ENCODE measurements at regions not wholly inside any gene's neighbourhood (a gene's known extent, or its start where the extent isn't known, plus 50 kb on each side); places are given as distances from the start of the nearest gene placed in this dataset.

DNA sequence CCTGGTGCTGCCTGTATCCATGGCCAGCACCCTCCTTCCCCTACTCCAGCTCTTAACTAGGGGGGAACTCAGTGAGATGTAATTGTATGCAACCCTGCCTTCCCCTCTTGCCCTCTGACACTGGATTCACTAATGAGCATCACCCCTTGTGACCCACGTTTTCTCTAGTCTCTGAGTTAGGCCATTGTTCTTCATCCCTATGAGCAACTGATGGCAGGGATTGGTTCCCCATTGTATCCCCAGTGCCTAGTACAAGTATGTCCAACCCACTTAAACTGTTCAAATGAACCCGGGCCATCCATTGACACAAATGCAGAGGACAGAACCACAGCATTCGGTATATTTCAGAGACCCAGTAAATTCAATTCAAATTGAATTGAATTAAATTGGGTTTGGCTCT, 77.6 kb upstream of the ASTN2 start:
- no peaks in the 10 kb centered on the region for H3K27me3 ChIP-seq (ENCODE audit: insufficient read depth, low read length)

More for the DNA sequence above, 77.6 kb upstream of the ASTN2 start:
- no peak overlapping the region for H3K23ac ChIP-seq (ENCODE audit: insufficient read length, low read depth, low read length)
- peaks cover 10% of the 10 kb centered on the region for H3K27me3 Mint-ChIP-seq (ENCODE audit: low read depth)
- H3K4me1 ChIP-seq (ENCODE audit: insufficient read depth, low read length), result no peaks in the 10 kb centered on the region
- no peak overlapping the region for H2BK20ac ChIP-seq (ENCODE audit: low read depth, low read length, poor library complexity, severe bottlenecking)
- H4K5ac ChIP-seq (ENCODE audit: insufficient read length, low read depth, low read length), result no peak overlapping the region
- no peak overlapping the region for H3K27ac Mint-ChIP-seq
- H3K23me2 ChIP-seq (ENCODE audit: insufficient read length, low read depth, low read length, poor library complexity, severe bottlenecking), result no peaks in the 10 kb centered on the region
- H2AK5ac ChIP-seq (ENCODE audit: insufficient read length, low read length), result no peak overlapping the region
- H2BK12ac ChIP-seq (ENCODE audit: insufficient read length, low read depth, low read length), result no peak overlapping the region
- H4K20me1 ChIP-seq (ENCODE audit: control insufficient read depth, insufficient read depth, insufficient read length), result no peaks in the 10 kb centered on the region
- H3K27ac ChIP-seq (ENCODE audit: insufficient read length, low read depth, low read length), result no peak overlapping the region
- no peak overlapping the region for H4K8ac ChIP-seq (replicated peaks; ENCODE audit: insufficient read length, low read depth, low read length)
- no peak overlapping the region for H2BK120ac ChIP-seq (ENCODE audit: low read depth, low read length, poor library complexity, severe bottlenecking)
- TF ChIP-seq, protein P1, sequence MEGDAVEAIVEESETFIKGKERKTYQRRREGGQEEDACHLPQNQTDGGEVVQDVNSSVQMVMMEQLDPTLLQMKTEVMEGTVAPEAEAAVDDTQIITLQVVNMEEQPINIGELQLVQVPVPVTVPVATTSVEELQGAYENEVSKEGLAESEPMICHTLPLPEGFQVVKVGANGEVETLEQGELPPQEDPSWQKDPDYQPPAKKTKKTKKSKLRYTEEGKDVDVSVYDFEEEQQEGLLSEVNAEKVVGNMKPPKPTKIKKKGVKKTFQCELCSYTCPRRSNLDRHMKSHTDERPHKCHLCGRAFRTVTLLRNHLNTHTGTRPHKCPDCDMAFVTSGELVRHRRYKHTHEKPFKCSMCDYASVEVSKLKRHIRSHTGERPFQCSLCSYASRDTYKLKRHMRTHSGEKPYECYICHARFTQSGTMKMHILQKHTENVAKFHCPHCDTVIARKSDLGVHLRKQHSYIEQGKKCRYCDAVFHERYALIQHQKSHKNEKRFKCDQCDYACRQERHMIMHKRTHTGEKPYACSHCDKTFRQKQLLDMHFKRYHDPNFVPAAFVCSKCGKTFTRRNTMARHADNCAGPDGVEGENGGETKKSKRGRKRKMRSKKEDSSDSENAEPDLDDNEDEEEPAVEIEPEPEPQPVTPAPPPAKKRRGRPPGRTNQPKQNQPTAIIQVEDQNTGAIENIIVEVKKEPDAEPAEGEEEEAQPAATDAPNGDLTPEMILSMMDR (conservative IDR thresholded peaks at IDR 0.05), result no peak
- peaks cover 27 to 33% of the 10 kb centered on the region in 2 experiments for H3K4me1 Mint-ChIP-seq
- no peak overlapping the region for H2AFZ ChIP-seq (ENCODE audit: low read length)
- no peaks in the 10 kb centered on the region for H3K79me2 ChIP-seq (ENCODE audit: insufficient read depth, low read length)
- no peak overlapping the region; the same call in 1 of the 2 replicates for H3K4ac ChIP-seq (ENCODE audit: low read depth, low read length)
- peaks cover 0 to 3% of the 10 kb centered on the region in 2 experiments; a peak in 2 of 5 replicates for H3K9me3 Mint-ChIP-seq
- H3T11ph ChIP-seq (ENCODE audit: low read length), result no peak overlapping the region
- no peak overlapping the region for H4K91ac ChIP-seq (ENCODE audit: insufficient read length, low read depth, low read length)
- H2BK5ac ChIP-seq (ENCODE audit: insufficient read length, low read length), result no peak overlapping the region
- H3K79me1 ChIP-seq (ENCODE audit: insufficient read depth, low read depth, low read length, poor library complexity, severe bottlenecking), result no peaks in the 10 kb centered on the region
- no peak overlapping the region for H3K18ac ChIP-seq (ENCODE audit: insufficient read length, low read depth, low read length)
- no peaks in the 10 kb centered on the region for H3K9me3 ChIP-seq (ENCODE audit: control insufficient read depth, low read depth, low read length)
- no peak overlapping the region for H3K9ac ChIP-seq (ENCODE audit: extremely low read depth, insufficient read length, low read length)
- no peak overlapping the region for H3K14ac ChIP-seq (ENCODE audit: insufficient read depth, low read length)
- no peak for DNase-seq
- H3K36me3 Mint-ChIP-seq (ENCODE audit: insufficient read depth in 1 of 3, low read depth in 3 of 3), result peaks cover 0 to 7% (median 0%) of the 10 kb centered on the region in 3 experiments; a peak in 3 of 7 replicates
- no CpG with 5 or more reads among the region's 3 CpGs for WGBS (ENCODE audit: extremely low coverage, insufficient read length, low lambda C conversion rate)
- H3K4me2 ChIP-seq (ENCODE audit: insufficient read depth, insufficient read length, low read length), result no peak overlapping the region
- H3K56ac ChIP-seq (ENCODE audit: insufficient read length, low read depth, low read length), result no peak overlapping the region
- H2BK15ac ChIP-seq (ENCODE audit: low read depth, low read length), result no peak overlapping the region
- H3K4me3 Mint-ChIP-seq, result no peak overlapping the region
